PC-9 (cell line): ENCODE measurements at regions not wholly inside any gene's neighbourhood (a gene's known extent, or its start where the extent isn't known, plus 50 kb on each side); places are given as distances from the start of the nearest gene placed in this dataset.

ENCODE experiments used
- CTCF ChIP-seq: fragments of 200-600 bp; sonication (generic); conservative IDR thresholded peaks from 2 replicates; pipeline ENCODE4 v1.6.1; 2017; ENCODE audit warnings: mixed run types, antibody characterized with exemption, mild to moderate bottlenecking, moderate library complexity
- EZH2 ChIP-seq: fragments of 200-600 bp; sonication (generic); IDR thresholded peaks from 2 replicates; pipeline ENCODE4 v1.8.0; 2017; ENCODE audit warnings: antibody characterized with exemption, low read depth

- no peak for TF ChIP-seq CTCF
- TF ChIP-seq EZH2 = no peak
These were observed 1784.5 kb downstream of the MRPL39 start for GRCh38 chr21:23822760-23823159.
